Gastroesophageal sphincter (tissue), 3 donors: ENCODE measurements at regions not wholly inside any gene's neighbourhood (a gene's known extent, or its start where the extent isn't known, plus 50 kb on each side); places are given as distances from the start of the nearest gene placed in this dataset.

ENCODE experiments used
- POLR2A ChIP-seq, 2 donors: fragments of 450-650 bp; IDR thresholded peaks; one replicate each; pipeline ENCODE4 v1.6.1; 2017; ENCODE audit warnings: antibody characterized with exemption in 2 of 2, mild to moderate bottlenecking in 2 of 2, moderate library complexity in 1 of 2
- TF ChIP-seq, protein P1 (sequence below), 4 experiments: fragments of 200-600 bp in 2 of 4; fragments of 450-650 bp in 2 of 4; sonication (generic) in 1 of 4; IDR thresholded peaks; one replicate each; pipeline ENCODE4 v1.5.1; 2017 to 2019; ENCODE audit warnings: antibody characterized with exemption in 4 of 4, mild to moderate bottlenecking in 2 of 4, moderate library complexity in 2 of 4

DNA sequence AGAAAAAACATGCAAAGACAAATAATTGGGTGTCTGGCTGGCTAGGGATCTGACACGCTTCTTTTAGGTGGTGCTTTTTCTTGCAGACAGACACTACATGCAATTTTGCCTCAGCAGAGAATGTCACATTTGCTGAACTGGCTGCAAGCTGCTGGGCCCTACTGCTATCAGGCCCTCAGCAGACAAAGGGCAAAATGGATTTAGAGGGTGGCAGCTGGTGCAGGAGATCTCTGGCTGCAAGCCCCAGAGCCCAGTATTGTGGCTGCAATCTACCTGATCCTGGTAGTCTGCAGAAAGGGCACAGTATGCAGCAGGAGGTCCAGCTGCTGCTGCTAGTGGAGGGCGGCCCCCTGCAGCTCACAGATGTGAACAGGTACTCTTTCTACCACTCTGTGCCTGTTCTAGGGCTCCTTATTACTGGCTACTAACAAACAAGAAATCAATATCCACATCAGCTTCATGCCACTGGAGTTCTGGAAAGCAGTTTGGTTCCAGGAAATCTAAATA lies 796.7 kb upstream of the CELF4 start:
- no peak for TF ChIP-seq POLR2A (IDR thresholded peaks at IDR 0.05)
- TF ChIP-seq, protein P1, sequence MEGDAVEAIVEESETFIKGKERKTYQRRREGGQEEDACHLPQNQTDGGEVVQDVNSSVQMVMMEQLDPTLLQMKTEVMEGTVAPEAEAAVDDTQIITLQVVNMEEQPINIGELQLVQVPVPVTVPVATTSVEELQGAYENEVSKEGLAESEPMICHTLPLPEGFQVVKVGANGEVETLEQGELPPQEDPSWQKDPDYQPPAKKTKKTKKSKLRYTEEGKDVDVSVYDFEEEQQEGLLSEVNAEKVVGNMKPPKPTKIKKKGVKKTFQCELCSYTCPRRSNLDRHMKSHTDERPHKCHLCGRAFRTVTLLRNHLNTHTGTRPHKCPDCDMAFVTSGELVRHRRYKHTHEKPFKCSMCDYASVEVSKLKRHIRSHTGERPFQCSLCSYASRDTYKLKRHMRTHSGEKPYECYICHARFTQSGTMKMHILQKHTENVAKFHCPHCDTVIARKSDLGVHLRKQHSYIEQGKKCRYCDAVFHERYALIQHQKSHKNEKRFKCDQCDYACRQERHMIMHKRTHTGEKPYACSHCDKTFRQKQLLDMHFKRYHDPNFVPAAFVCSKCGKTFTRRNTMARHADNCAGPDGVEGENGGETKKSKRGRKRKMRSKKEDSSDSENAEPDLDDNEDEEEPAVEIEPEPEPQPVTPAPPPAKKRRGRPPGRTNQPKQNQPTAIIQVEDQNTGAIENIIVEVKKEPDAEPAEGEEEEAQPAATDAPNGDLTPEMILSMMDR (IDR thresholded peaks at IDR 0.05): no peak
